ENCODE measurements at regions not wholly inside any gene's neighbourhood (a gene's known extent, or its start where the extent isn't known, plus 50 kb on each side); places are given as distances from the start of the nearest gene placed in this dataset.
"Not testable (repeated sequence)": the region's sequence is repeated elsewhere in the genome, so short reads cannot be mapped to it uniquely, and the experiment has no call there.

DNA sequence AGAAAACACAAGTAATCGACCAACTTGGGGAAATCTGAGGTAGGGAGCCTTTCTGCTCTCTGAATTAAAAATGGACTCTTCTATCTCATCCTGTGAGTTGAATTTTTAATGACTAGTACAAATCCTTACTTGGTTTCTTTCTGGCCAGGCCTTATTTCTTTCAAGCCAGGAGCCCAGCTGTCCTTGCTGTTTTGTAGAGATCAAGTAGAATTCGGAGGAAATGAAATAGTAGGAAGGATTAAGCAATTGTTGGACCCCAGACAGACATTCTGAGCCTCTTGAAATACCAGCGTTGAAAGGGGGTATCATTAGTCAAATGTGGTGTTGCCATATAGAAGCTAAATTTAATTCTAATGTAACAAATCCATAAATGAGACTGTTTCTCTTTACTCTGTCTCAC is 53.7 kb upstream of the SMIM15 start:
- no peak for DNase-seq

DNA sequence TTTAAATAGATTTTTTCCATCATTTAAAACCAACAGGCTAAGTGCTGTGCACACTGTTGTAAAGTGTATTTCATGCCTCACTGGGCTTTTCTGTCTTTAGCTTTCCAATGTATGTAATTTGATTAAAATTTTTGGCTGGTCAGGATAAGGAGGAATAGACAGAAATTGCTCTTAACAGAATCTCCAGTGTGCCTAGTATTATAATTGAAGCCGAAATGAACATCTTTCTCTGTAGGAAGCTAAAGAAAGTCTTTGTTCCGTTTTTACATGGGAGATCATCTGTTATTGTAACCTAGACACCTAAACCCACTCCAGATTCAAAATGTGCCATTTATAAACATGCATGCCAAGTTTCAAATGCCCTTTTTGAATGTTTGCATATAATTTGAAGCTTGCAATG is 54.5 kb upstream of the SMIM15 start:
- DNase-seq, result no peak

DNA sequence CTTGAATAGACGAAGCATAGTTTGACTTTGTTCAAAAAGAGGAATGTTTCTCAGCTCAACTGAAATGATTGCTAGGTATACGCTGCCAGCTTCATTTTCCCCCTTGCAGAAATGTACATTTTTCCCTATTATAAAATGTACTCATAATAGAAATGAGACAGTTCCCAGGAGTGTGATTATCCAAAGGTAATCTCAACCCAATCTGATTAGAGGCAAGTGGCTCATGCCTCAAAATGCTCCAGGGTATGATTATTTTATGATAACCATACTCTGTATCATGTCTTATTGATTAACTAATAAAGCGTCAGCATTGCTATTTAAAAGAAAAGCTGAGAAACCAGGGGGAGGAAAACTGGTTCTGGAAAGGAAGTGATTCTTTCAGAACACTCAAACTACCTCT is 54.9 kb upstream of the SMIM15 start:
- no peak for DNase-seq

DNA sequence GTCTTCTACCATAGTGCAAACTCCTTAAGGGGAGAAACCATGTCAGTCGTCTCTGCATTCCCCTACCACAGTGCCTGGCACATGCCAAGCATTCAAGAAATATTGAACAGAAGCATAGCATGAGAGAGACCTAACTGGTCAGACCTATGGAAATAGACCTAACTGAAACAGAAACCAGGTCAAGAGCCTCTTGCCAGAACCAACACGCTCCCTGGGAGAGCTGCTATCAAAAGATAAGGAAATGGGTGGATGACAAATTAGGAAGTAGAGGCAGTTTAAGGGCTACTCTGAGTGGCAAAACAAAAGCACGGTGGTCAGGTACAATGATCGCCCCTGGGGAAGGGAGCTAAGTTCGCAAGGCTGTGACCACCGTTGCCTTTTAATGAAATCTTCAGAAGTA is 66.0 kb upstream of the SMIM15 start:
- DNase-seq, result no peak

DNA sequence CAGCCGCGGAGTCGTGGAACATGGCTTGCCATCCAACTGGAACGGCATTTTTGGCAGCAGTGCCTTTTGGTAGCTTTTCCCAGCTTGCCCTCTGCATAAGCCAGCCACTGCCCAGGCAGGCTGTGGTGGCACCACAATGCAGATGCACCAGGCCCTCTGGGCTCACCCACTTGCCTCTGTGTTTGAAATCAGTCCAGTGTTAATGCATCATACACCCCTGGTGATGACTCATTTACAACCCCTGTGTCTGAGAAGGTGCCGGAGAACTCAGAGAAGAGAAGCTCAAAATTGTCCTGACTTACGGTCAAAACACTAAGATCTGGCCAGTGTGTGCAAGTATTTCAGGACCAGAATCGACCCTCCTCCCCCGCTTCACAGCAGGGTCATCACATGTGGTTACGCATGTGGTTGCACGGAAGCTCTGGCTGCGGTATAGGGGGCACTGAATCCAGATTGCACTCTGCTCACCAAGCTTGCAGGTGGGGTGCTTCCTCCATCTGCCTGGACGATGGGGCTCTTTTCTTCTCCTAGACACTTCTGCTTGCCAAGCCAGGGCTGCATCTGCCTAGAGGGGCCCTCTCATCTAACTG is 66.5 kb upstream of the SMIM15 start:
- no peak for DNase-seq

DNA sequence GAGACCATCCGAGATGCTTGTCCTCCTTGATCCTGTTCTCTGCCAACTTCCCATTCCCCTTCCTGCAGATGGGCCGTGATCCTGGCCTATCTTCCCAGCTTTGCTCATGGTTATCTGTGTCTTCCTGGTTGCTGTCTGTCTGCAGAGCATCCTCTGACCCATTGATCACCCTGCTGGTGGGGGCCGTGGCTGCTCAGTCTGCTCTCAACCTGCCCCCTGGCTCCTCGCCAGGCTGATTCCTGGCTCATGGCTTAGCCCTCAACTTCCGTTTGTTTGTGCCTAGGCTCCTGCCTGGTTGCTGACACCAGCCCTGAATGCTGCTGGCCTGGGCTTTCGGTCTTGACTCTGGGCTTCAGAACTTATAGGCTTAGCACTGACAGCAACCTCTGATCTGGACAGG is 67.1 kb upstream of the SMIM15 start:
- no peak for DNase-seq

DNA sequence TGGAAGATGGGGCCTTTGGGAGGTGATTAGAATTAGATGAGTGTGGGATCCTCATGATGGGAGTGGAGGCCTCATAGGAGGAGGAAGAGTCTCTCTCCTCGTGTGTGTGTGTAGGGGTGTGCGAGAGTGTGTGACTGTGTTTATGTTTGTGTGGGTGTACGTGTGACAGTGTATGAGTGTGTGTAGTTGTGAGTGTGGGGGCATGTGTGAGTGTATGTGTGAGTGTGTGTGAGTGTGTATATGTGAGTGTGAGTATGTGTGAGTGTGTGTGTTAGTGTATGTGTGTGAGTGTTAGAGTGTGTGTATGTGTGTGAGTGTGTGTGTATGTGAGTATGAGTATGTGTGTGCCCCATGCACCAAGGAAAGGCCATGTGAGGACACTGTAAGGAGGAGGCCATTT is 68.2 kb upstream of the SMIM15 start:
- DNase-seq, result no peak

DNA sequence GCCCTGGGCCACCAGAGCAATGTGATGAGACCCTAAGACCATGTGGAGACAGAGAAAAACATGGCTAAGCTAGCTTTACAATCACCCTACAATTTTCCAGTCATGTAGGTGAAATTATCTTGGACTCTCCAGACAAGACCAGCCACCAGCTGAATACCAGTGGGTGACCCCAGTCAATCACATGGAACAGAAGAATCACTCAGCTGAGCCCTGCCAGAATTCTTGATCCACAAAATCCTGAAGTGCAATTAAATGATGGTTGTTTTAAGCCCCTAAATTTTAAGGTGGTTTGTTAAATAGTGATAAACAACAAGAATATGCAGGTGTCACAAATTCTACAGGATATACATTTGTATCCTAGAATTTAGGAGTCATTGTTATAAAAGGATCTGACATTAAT is 69.5 kb upstream of the SMIM15 start:
- DNase-seq, result no peak

DNA sequence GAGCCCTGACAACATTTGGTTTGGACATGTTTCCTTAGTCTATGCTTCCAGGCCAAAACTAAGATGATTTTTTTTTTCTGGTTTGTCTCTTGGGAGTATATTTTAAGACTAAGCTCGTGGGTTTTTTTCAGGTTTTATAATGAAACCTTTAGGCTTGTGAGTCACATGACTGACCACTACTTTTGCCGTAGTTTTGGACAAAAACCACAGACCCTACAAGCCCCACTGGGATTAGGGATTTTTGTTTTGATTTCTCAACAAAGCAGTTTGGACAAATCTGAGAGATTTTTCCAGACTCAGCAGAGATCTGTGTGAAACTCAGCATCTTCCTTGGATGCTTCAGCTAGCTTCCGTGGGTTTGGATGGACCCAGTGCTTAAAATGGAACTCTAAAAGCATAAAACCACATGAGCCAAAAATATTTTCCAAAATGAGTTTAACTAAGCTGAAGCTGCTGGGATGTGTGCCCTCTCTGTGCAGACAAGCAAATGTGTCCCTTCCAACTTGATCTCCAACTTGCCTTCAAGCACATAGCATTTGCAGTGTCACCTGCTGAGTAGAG is 70.3 kb upstream of the SMIM15 start:
- no peak for DNase-seq

DNA sequence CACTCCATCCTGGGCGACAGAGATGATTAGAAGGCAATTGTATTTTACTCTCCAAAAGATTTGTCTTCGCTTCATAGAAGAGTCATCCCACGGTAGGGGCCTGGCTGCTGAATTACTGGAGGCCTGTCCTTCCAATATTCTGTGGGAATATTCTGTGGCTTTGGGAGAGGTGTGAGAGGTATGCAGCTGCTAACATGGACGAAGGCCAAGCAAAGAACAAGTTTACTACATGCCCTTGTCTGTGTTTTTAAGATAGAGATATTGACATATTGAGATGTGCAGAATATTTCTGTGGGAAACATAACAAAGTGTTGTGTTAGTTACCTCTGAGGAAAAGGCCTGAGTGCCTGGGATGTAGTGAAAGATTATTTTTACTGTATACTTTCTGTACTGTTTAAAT is 71.8 kb upstream of the SMIM15 start:
- no peak for DNase-seq

DNA sequence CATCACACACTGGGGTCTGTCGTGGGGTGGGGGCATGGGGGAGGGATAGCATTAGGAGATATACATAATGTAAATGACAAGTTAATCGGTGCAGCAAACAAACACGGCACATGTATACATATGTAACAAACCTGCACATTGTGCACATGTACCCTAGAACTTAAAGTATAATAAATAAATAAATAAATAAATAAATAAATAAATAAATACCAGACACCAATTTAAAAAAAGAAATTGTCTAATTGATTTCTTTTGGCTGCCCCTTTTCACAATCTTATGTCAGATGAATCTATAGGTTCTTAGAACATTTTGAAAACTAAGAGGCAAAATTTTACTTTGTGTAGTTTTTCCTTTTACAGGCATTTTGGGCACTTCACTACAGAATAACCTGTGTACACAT is 74.4 kb upstream of the SMIM15 start:
- DNase-seq, result not testable (repeated sequence)

DNA sequence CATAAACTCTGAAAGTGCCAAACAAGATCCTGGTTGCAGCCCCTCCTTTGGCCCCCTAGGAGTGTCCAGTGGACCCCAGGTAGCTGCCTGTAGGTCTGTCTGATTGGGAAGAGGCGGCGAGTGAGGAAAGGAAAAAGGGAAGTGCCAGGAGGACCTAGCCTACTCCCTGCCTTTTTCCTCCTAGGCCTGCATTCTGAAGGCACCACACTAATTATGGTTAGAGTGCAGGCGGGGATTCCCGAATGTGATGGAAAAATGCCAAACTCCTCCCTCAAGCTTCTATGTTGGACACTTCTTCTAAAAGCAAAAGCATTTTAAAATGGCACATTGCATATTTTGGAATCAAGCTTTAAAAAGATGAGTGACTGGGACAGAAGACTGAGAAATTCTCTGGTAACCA is 83.2 kb upstream of the SMIM15 start:
- DNase-seq, result no peak

DNA sequence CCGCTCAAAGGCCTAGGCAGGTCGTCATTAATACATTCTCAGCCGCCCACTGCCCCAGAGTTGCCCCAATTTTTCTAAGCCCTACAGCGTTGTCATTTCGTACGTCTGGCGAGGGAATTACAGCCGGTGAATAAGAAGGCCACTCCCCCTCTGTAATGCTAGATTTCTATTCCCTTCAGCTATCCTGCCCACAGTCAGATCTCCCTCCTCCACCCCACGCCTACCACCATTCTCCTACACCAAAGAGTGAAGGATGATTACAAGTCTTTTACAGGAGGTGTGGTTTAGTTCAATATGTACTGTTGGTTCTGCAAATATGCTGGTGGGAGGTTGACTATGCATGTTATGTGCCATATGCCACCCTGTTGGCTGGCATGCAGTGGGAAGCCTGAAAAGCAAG is 83.7 kb upstream of the SMIM15 start:
- DNase-seq, result no peak

DNA sequence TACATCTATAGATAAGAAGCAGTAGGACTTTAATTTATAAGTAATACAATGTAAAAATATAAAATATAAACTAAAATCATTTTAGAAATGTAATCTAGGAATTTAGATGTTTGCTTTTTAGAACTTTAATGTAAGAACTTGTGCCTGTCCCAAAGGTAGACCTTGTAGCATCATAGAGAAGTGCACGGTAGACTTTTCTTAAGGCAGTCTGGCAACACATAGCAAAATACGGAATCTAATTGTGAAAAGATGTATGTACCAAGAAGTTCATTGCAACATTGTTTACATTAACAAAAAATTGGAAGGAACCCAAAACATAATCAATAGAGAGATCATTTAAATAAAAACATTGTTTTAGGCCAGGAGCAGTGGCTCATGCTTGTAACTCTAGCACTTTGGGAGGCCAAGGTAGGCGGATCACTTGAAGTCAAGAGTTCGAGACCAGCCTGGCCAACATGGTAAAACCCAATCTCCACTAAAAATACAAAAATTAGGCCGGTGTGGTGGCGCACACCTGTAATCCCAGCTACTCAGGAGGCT is 84.6 kb upstream of the SMIM15 start:
- DNase-seq, result no peak

DNA sequence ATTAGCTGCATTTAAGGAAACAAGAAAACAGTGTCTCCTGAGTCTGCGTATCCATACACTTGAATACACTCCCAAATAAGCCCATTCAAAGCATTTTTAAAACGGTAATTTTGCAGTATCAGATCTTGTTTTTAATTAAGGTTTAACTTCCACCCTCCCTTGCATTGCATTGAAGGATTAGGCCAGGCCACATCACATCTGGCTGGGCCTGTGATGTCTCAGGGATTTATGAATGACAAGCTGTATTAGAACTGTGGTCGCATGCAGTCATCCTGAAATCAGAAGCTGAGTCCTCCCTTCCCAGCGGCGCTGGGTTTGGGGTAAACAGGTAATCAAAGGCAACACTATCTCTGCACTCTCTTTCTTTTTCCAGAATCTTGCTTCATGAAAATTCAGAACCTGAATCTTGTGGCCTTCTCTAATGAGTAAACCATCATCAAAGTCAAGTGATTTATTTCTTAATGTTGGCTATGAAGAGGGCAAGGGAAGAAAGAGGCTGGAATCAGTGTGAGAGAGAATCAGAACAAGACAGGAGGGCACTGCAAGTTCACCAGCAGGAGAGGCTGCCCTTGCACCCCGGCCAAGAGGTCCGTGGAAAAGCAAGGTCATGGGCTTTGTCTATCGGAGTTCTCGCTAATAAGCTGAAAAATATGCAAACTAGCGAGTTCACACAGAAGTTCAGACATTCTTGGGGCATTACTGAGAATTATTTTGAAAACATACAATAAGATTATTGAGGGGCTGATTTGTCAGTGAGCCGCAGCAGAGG is 80.0 kb upstream of the ZSWIM6 start:
- DNase-seq, result no peak

DNA sequence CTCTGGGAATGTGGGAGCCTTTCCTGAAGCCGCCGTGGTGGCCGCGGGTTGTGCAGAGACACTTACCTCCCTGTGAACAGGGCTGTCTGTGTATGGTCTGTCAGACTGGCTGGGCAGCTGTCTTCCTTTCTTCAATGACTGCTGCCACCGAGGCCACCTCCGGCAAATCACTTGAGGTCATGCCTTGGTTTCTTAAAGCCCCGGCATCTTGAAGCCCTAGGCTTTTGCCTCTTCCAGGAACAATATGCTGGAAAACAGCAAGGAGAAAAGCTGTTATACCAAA is 79.5 kb upstream of the ZSWIM6 start:
- DNase-seq, result no peak

DNA sequence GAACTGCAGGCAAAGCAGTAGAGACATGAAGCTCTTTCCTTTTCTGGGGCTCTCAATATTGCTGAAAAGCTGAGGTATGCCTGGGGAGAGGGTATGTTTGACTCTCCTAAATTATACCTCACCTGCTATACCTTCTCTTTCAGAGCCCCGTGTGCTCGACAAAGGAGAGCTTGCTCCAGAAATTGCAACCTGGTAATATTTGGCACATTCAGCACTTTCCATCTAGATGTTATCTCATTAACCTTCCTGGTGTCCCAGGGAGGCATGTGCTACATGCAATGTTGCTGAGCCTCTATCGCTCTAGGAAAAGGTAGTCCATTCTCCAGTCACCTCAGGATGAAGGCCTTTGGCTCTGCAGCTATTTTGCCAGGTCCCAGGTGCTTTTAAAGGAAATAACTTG is 78.5 kb upstream of the ZSWIM6 start:
- no peak for DNase-seq

DNA sequence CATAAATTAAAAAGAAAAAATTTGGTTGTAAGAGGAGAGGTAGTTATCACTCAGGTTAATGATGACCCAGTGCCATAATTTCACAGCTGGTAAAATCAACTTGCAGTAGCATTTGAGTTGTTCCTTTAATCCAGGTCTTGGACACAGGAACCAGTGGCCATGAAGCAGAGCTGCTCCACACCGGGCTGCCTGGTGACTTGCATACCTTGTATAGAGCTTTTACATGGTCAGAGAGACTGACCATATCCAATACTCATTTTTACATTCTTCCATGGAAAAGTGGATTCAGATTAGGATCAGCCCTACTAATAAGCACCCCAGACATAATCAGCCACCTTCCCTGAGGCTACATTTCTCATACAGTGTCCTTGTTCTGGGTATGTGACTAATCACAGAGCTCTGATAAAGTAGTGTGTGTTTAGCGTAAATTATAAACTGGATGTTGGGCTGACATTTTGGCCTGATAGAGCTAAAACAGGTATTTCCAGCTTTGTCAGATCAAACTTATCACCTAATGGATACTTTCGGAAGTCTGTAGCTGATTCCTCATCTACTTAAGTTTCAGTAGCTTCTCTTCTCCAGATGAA is 77.0 kb upstream of the ZSWIM6 start:
- DNase-seq, result no peak

DNA sequence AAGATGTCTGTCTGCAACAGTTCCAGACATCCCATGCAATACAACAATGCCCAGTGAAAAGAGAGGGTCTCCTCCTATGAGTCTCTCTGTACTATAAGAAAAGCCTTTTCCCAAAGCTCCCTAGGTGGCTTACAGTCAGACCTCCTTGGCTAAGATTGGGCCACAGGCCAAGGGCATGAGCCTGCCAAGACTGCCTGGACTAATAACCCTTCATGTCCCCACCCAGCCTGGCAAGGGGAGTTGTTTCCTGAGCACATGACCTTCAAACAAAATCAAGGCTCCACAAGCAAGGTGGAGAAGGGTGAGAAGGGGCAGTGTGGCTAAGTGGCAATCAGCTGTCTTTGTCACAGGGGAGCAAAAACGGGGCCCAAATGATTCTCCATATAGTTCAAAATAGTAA is 75.6 kb upstream of the ZSWIM6 start:
- no peak for DNase-seq

DNA sequence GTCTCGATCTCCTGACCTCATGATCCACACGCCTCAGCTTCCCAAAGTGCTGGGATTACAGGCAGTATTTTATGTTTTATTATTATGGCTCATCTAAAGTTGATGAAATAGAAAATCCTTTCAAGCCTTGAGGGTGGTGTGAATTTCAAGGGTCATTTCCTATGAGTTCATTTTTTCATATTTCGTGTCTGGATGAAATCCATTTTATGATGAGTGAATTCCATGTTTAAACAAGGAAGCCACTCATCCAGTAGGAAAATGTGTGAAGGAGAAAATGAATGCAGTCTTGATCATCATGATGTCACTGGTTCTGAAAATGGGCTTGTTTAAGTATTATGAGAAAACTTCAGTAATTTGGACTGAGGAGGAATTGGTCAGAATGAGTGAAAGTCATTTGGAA is 74.6 kb upstream of the ZSWIM6 start:
- no peak for DNase-seq

DNA sequence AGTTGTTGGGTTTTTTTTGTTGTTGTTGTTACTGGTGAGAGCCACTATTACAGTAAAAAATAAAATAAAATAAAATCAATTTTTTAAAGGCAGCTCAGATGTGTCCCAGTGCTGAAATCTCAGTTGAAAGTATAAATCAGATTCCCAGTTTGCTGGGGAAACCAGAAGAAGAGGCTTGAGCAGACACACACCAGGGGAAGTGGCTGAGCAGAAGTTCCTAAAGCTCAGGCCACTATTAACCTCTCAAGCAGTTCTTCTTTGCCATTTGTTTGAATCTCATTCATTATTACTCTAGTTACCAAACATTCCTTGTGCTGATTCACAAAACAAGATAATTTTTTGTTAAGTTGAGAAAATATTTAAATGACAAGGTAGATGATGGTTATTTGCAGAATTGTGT is 70.9 kb upstream of the ZSWIM6 start:
- no peak for DNase-seq

DNA sequence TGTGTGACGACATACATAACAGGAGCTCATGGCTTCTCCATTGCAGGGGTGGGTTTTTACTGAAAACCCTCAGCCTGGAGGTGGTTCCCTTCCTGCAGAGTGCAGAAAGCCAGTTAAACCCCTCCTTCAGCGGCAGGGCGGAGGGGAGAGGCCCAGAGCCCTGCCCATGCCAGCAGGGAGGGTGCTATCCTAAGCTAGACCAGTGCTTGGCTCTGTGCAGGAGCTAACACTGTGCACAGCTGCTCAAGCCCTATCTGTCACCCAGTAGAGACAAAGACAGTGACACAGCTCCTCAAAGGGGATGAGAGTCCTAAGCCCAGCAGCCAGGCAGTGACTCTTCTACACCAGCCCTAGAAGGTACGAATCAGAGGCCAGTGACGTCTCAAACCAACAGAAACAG is 70.0 kb upstream of the ZSWIM6 start:
- DNase-seq, result no peak

DNA sequence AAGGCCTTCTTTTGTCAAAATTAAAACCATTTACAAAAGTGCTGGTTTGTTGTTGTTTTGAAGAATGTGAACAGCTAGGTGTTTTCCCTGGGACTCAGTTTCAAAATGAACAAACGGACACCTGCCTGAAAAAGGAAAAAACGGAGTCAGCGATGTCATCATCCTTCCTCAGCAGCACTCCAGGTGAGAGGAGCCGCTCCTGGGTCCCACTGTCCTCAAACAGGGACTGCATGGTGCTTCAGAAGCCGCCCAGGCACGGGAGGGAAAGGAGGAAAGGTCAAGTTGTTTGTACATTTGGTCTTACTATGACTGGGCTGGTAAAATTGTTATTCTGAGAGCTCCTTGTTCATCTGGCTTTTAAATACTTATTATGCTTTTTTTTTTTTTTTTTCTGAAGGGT is 69.0 kb upstream of the ZSWIM6 start:
- no peak for DNase-seq

DNA sequence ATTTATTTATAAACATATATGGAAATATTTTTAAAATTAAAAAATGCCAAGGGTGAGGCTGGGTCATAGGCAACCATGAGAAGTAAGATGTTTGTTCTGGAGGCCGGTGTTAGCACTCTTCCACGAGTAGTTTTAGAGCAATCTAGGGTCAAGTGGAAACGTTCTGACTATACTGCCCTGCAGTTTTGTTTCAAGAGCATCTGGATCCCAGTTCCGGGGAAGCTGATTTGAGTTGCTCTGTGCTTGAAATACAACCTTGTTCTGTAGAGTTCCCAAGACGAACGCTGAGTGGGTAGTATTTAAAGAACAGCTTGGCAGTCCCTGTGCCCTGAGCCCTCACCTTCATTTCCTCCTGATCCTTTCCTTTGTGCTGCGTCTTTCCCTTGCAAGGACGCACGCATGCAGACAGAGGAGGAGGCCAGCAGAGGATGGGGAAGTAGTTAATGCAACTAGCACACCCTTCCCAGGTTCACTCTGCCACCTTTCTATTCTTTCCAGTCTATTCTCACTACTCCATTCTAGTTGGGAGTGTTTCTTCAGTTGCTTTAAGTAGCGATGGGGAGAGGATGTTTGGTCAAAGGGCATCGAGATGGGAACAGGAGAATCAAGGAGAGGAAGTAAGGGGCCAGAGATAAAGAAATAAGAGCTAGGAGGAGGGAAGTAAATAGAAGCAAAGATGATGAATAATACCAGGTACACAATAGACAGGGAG is 68.3 kb upstream of the ZSWIM6 start:
- no peak for DNase-seq
